ENCODE measurements at regions not wholly inside any gene's neighbourhood (a gene's known extent, or its start where the extent isn't known, plus 50 kb on each side); places are given as distances from the start of the nearest gene placed in this dataset.
"Not testable (repeated sequence)": the region's sequence is repeated elsewhere in the genome, so short reads cannot be mapped to it uniquely, and the experiment has no call there.

DNA sequence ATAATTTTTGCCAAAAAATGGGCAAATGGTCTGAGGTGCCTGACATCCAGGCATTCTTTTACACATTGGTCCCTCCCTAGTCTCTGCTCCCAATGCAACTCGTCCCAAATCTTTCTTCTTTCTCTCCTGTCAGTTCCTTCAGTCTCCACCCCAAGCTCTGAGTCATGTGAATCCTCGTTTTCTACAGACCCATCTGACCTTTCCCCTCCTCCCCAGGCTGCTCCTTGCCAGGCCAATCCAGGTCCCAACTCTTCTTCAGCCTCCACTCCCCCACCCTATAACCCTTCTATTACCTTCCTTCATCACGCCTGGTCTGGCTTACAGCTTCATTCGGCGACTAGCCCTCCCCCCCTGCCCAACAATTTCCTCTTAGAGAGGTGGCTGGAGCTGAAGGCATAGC is 55.3 kb downstream of the BBS10 start:
- CTCF ChIA-PET; DNase-seq; POLR2A ChIA-PET; H3K27ac ChIP-seq (ENCODE audit: insufficient read depth in 1 of 2, low read depth in 1 of 2, low read length in 2 of 2, poor library complexity in 1 of 2, severe bottlenecking in 2 of 2); H3K4me1 ChIP-seq (ENCODE audit: control extremely low read depth in 1 of 4, control insufficient read depth in 4 of 4, insufficient read depth in 4 of 4, low read length in 3 of 4); H3K36me3 ChIP-seq (ENCODE audit: control insufficient read depth in 4 of 4, insufficient read depth in 4 of 4, low read length in 3 of 4); H3K4me3 ChIP-seq (ENCODE audit: control insufficient read depth in 1 of 7, extremely low read depth in 1 of 7, insufficient read depth in 4 of 7, low read depth in 2 of 7, low read length in 6 of 7); H3K9me3 ChIP-seq (ENCODE audit: control extremely low read depth in 1 of 5, control insufficient read depth in 4 of 5, insufficient read depth in 2 of 5, low read depth in 1 of 5, low read length in 4 of 5); H3K27me3 ChIP-seq (replicated peaks in 2 of 5; ENCODE audit: control insufficient read depth in 4 of 5, insufficient read depth in 5 of 5, low read length in 4 of 5): not testable (repeated sequence)
- WGBS (ENCODE audit: insufficient coverage): 73% methylated on average over 1 of the region's 5 CpGs

DNA sequence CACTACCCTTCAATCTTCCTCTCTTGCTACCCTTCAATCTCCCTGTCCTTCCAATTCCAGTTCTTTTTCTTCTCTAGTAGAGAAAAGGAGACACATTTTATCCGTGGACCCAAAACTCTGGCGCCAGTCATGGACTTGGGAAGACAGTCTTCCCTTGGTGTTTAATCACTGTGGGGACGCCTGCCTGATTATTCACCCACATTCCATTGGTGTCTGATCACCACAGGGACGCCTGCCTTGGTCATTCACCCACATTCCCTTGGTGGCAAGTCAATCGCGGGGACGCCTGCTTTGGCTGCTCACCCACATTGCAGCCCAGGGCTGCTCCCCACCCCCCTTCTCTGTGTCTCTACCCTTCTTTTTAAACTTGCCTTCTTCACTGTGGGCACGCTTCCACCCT is 55.9 kb downstream of the BBS10 start:
- H3K9me3 ChIP-seq (ENCODE audit: control extremely low read depth in 1 of 5, control insufficient read depth in 4 of 5, insufficient read depth in 2 of 5, low read depth in 1 of 5, low read length in 4 of 5); H3K27ac ChIP-seq (ENCODE audit: insufficient read depth in 1 of 2, low read depth in 1 of 2, low read length in 2 of 2, poor library complexity in 1 of 2, severe bottlenecking in 2 of 2); POLR2A ChIA-PET; H3K36me3 ChIP-seq (ENCODE audit: control insufficient read depth in 4 of 4, insufficient read depth in 4 of 4, low read length in 3 of 4); DNase-seq; H3K4me3 ChIP-seq (ENCODE audit: control insufficient read depth in 1 of 7, extremely low read depth in 1 of 7, insufficient read depth in 4 of 7, low read depth in 2 of 7, low read length in 6 of 7); H3K4me1 ChIP-seq (ENCODE audit: control extremely low read depth in 1 of 4, control insufficient read depth in 4 of 4, insufficient read depth in 4 of 4, low read length in 3 of 4); CTCF ChIA-PET; H3K27me3 ChIP-seq (replicated peaks in 2 of 5; ENCODE audit: control insufficient read depth in 4 of 5, insufficient read depth in 5 of 5, low read length in 4 of 5): not testable (repeated sequence)
- 95% methylated on average over 4 of the region's 8 CpGs for WGBS (ENCODE audit: insufficient coverage)

DNA sequence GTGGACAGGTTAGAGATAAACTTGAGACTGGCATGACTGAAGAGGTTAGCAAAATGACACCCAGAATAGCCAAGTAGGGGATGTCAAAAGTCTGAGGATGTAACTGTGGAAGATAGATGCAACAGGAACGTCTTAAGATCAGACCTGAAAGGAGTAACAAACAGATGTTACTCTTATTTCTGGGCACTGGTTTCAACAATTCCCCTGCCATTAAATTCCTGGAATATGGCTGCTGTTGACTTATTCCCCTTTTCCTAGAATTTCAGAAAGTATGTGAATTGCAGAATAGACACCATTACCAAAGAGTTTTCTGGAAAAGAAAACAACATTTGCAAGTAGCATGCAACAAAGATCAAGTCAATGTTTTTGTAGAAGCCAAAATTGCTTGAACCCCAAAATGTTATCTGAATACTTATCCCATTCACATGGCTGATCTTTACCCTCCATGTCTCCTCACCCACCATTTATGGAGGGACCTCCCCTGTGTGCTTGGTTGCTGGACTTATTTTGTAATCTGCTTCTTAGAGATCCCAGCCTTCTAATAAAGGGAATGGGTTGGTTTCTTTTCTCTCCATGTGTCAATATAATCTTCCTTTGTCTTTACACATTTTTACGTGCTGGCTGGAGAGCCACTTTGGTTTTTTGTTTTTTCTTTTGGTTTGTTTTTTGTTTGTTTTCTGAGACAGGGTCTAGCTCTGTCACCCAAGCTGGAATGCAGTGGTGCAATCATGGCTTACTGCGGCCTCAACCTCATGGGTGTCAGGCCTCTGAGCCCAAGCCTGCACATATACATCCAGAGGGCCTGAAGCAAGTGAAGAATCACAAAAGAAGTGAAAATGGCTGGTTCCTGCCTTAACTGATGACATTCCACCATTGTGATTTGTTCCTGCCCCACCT is 57.0 kb downstream of the BBS10 start:
- H3K27ac ChIP-seq (ENCODE audit: insufficient read depth in 1 of 2, low read depth in 1 of 2, low read length in 2 of 2, poor library complexity in 1 of 2, severe bottlenecking in 2 of 2): no peak overlapping the region
- DNase-seq: no peak
- no peaks in the 10 kb centered on the region for H3K9me3 ChIP-seq (ENCODE audit: control extremely low read depth in 1 of 5, control insufficient read depth in 4 of 5, insufficient read depth in 2 of 5, low read depth in 1 of 5, low read length in 4 of 5)
- ChIA-PET CTCF (no interaction called here), POLR2A (no interaction called here)
- no peaks in the 10 kb centered on the region for H3K27me3 ChIP-seq (replicated peaks in 2 of 5; ENCODE audit: control insufficient read depth in 4 of 5, insufficient read depth in 5 of 5, low read length in 4 of 5)
- no peak overlapping the region for H3K4me3 ChIP-seq (ENCODE audit: control insufficient read depth in 1 of 7, extremely low read depth in 1 of 7, insufficient read depth in 4 of 7, low read depth in 2 of 7, low read length in 6 of 7)
- no peaks in the 10 kb centered on the region for H3K36me3 ChIP-seq (ENCODE audit: control insufficient read depth in 4 of 4, insufficient read depth in 4 of 4, low read length in 3 of 4)
- WGBS (ENCODE audit: insufficient coverage): no CpG with 5 or more reads among the region's 3 CpGs
- H3K4me1 ChIP-seq (ENCODE audit: control extremely low read depth in 1 of 4, control insufficient read depth in 4 of 4, insufficient read depth in 4 of 4, low read length in 3 of 4): no peaks in the 10 kb centered on the region

DNA sequence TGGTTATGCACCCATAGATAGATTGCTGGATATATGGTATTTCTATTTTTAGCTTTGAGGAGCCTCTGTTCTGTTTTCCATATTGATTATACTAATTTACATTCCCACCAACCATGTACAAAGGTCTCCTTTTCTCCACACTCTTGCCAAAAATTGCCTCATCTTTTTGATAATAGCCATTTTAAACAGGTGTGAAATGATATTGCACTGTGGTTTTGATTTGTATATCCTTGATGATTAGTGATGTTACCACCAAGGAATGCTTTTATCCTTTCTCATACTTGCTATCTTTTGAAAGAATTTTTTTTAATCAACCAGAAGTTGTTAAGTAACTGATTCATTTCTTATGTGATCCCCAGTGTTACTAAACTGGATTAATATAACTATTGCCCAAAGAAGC is 60.0 kb downstream of the BBS10 start:
- POLR2A ChIA-PET: no interaction called here
- Histone ChIP-seq H3K9me3 (ENCODE audit: control extremely low read depth in 1 of 5, control insufficient read depth in 4 of 5, insufficient read depth in 2 of 5, low read depth in 1 of 5, low read length in 4 of 5) (no peaks in the 10 kb centered on the region), H3K27me3 (replicated peaks in 2 of 5; ENCODE audit: control insufficient read depth in 4 of 5, insufficient read depth in 5 of 5, low read length in 4 of 5) (no peaks in the 10 kb centered on the region), H3K4me1 (ENCODE audit: control extremely low read depth in 1 of 4, control insufficient read depth in 4 of 4, insufficient read depth in 4 of 4, low read length in 3 of 4) (no peaks in the 10 kb centered on the region), H3K36me3 (ENCODE audit: control insufficient read depth in 4 of 4, insufficient read depth in 4 of 4, low read length in 3 of 4) (no peaks in the 10 kb centered on the region), H3K27ac (ENCODE audit: insufficient read depth in 1 of 2, low read depth in 1 of 2, low read length in 2 of 2, poor library complexity in 1 of 2, severe bottlenecking in 2 of 2) (no peak overlapping the region), H3K4me3 (ENCODE audit: control insufficient read depth in 1 of 7, extremely low read depth in 1 of 7, insufficient read depth in 4 of 7, low read depth in 2 of 7, low read length in 6 of 7) (no peak overlapping the region)
- DNase-seq: no peak
- CTCF ChIA-PET: no interaction called here

DNA sequence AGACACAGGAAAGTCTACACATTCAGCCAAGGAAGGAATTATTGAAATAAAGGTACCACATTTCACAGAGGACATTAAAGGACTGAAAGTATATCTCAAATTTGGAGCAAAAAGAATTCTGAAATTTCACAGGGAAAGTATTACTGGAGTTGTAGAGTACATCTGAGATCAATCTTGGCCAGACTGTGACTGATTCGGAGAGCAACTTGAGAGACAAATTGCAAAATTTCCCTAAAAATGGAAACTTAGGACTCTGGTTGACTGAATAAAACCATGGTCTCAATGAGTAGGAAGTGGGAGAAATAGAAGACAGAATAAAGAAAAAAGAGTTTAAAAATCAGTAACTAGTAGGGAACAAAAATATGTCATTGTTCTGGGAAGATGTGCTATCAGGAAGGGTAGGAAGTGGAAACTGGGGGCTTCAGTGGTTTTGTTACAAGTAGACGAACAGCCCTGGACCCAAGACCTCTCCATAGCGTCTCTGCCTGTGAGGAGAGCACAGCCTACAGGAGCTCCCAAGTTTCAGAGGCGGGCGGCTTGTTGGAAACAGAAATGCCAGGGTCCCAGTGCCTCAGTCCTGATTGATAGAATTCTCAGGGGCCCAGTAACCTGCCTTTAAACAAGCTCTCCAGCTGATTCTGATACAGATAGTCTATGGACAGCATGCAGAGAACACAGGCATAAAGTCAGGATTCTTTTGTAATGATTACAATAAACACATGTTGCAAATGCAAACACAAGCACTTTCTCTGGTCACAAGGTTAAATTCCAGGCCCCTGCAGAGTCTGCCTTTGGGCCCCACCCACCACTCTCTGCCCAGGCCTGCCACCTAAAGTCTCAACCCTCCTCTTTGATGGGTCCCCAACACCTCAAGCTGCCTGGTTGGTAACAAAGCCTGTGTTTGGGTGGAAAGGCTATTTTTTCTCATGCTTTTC is 63.1 kb downstream of the BBS10 start:
- WGBS (ENCODE audit: insufficient coverage): 98% methylated on average over 5 of the region's 5 CpGs
- no peaks in the 10 kb centered on the region for H3K36me3 ChIP-seq (ENCODE audit: control insufficient read depth in 4 of 4, insufficient read depth in 4 of 4, low read length in 3 of 4)
- no peak overlapping the region for H3K4me3 ChIP-seq (ENCODE audit: control insufficient read depth in 1 of 7, extremely low read depth in 1 of 7, insufficient read depth in 4 of 7, low read depth in 2 of 7, low read length in 6 of 7)
- H3K27ac ChIP-seq (ENCODE audit: insufficient read depth in 1 of 2, low read depth in 1 of 2, low read length in 2 of 2, poor library complexity in 1 of 2, severe bottlenecking in 2 of 2): no peak overlapping the region
- no peaks in the 10 kb centered on the region for H3K9me3 ChIP-seq (ENCODE audit: control extremely low read depth in 1 of 5, control insufficient read depth in 4 of 5, insufficient read depth in 2 of 5, low read depth in 1 of 5, low read length in 4 of 5)
- CTCF ChIA-PET: no interaction called here
- POLR2A ChIA-PET: no interaction called here
- no peak for DNase-seq
- no peaks in the 10 kb centered on the region for H3K4me1 ChIP-seq (ENCODE audit: control extremely low read depth in 1 of 4, control insufficient read depth in 4 of 4, insufficient read depth in 4 of 4, low read length in 3 of 4)
- H3K27me3 ChIP-seq (replicated peaks in 2 of 5; ENCODE audit: control insufficient read depth in 4 of 5, insufficient read depth in 5 of 5, low read length in 4 of 5): peaks cover 0 to 1% (median 0%) of the 10 kb centered on the region in 5 experiments

DNA sequence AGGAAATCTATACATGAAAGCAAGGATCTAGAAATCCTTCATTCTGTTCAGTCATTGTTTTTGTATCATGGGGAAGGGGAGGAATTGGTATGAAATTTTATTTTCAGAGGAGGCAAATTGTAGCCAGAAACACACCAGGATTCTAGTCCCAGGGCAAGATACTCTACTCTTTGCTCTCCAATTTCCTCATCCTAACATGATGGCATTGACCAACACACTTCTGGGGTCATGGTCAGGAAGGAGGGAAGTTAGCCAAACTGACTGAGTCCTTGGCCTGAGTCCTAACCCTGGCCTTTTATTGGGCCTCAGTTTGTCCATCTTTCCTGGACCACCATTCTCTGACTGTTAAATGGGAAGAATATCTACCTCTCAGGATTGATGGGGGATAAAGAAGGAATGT is 65.5 kb downstream of the BBS10 start:
- Histone ChIP-seq H3K27me3 (replicated peaks in 2 of 5; ENCODE audit: control insufficient read depth in 4 of 5, insufficient read depth in 5 of 5, low read length in 4 of 5) (peaks cover 0 to 3% (median 0%) of the 10 kb centered on the region in 5 experiments), H3K27ac (ENCODE audit: insufficient read depth in 1 of 2, low read depth in 1 of 2, low read length in 2 of 2, poor library complexity in 1 of 2, severe bottlenecking in 2 of 2) (no peak overlapping the region), H3K9me3 (ENCODE audit: control extremely low read depth in 1 of 5, control insufficient read depth in 4 of 5, insufficient read depth in 2 of 5, low read depth in 1 of 5, low read length in 4 of 5) (no peaks in the 10 kb centered on the region), H3K4me3 (ENCODE audit: control insufficient read depth in 1 of 7, extremely low read depth in 1 of 7, insufficient read depth in 4 of 7, low read depth in 2 of 7, low read length in 6 of 7) (no peak overlapping the region), H3K36me3 (ENCODE audit: control insufficient read depth in 4 of 4, insufficient read depth in 4 of 4, low read length in 3 of 4) (no peaks in the 10 kb centered on the region), H3K4me1 (ENCODE audit: control extremely low read depth in 1 of 4, control insufficient read depth in 4 of 4, insufficient read depth in 4 of 4, low read length in 3 of 4) (no peaks in the 10 kb centered on the region)
- ChIA-PET CTCF (no interaction called here), POLR2A (no interaction called here)
- DNase-seq: no peak

DNA sequence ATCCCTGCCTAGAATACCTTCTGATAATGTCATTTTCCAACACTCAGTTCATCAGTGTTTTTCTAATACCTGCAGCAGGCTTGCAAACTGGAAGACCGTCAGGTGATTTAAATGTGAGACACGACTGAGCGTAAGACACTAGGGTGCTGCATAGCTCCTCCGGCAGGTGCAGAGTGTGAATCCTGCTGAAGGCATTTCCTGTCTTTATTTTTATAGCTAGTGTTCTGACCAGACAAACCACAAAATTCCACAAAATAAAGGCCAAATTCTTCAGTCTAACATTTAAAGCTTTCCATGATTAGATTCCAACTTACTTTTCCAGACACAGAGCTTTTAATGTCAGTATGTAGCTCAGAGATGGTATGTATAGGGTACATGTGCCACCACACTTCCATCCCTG is 70.7 kb downstream of the BBS10 start:
- H3K27me3 ChIP-seq (replicated peaks in 2 of 5; ENCODE audit: control insufficient read depth in 4 of 5, insufficient read depth in 5 of 5, low read length in 4 of 5): peaks cover 0 to 3% (median 0%) of the 10 kb centered on the region in 5 experiments
- POLR2A ChIA-PET: no interaction called here
- no peak for DNase-seq
- WGBS (ENCODE audit: insufficient coverage): 94% methylated on average over 4 of the region's 4 CpGs
- no peaks in the 10 kb centered on the region for H3K9me3 ChIP-seq (ENCODE audit: control extremely low read depth in 1 of 5, control insufficient read depth in 4 of 5, insufficient read depth in 2 of 5, low read depth in 1 of 5, low read length in 4 of 5)
- CTCF ChIA-PET: no interaction called here
- H3K4me3 ChIP-seq (ENCODE audit: control insufficient read depth in 1 of 7, extremely low read depth in 1 of 7, insufficient read depth in 4 of 7, low read depth in 2 of 7, low read length in 6 of 7): no peak overlapping the region
- H3K27ac ChIP-seq (ENCODE audit: insufficient read depth in 1 of 2, low read depth in 1 of 2, low read length in 2 of 2, poor library complexity in 1 of 2, severe bottlenecking in 2 of 2): no peak overlapping the region
- no peaks in the 10 kb centered on the region for H3K4me1 ChIP-seq (ENCODE audit: control extremely low read depth in 1 of 4, control insufficient read depth in 4 of 4, insufficient read depth in 4 of 4, low read length in 3 of 4)
- no peaks in the 10 kb centered on the region for H3K36me3 ChIP-seq (ENCODE audit: control insufficient read depth in 4 of 4, insufficient read depth in 4 of 4, low read length in 3 of 4)
